ENCODE measurements at regions not wholly inside any gene's neighbourhood (a gene's known extent, or its start where the extent isn't known, plus 50 kb on each side); places are given as distances from the start of the nearest gene placed in this dataset.

DNA sequence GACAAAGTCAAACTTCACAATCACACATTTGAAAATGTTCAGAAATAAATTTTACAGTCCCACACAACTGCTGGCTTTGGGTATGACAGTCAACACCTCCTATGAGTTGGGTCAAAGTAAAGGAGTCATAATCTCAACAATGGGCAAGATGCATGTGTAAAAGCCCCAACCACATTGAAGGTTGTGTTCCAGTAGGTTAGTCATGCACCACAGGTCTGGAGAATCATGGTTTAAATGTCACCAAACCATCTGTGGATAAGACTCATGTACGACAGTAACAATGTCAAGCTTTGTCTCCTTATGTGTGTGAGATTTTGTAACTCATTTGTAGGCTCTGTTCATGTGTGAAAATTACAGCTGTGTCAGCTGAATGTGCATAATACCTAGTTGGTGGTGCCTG, 1065.7 kb upstream of the AMELY start:
- DNase-seq (ENCODE audit: low read depth), result no peak

GRCh38 chrY:7968293-7968692, 1056.7 kb upstream of the AMELY start:
- no peak for DNase-seq (ENCODE audit: low read depth)

- no peak for DNase-seq (ENCODE audit: low read depth)
Observed at GRCh38 chrY:7966916-7967315, 1055.4 kb upstream of the AMELY start.

GRCh38 chrY:7963393-7963792, 1051.8 kb upstream of the AMELY start:
- DNase-seq (ENCODE audit: low read depth), result no peak

DNA sequence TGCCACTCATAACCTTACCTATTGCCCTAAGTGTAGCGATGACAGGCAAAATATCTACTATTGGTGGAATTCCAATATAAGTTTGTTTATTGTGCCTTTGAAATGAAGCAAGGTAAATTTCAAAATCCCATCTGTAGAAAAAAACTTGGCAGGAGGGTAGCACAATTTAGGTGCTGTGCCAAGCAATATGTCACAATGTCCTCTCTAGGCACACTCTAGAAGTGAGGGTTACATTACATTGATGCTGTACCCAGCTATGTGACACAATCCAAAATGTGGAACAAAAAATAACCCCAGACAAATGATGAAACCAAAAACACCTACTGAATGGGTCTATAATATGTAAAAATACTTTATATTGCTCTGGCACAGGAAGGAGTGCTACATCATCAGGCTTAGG, 1050.8 kb upstream of the AMELY start:
- DNase-seq (ENCODE audit: low read depth), result no peak

DNA sequence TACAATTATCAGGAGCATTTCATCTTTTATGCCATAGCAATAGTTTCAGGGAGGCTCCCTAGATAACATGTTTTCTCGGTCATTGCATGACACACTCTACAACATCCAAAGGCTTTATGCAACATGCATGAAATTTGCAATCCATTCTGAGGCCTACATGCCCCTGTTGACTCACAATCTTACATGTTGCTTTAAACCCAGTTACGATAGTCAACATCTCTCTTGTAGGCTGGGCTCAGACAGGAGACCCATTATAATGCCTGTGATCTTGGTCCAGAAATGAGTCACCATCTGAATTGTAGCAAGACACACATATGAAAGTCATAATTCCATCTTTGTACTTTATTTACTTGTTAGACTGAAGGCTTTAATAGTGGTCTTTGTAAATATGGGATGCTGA, 1050.3 kb upstream of the AMELY start:
- no peak for DNase-seq (ENCODE audit: low read depth)

- DNase-seq (ENCODE audit: low read depth), result no peak
Observed at GRCh38 chrY:7957773-7958172, 1046.2 kb upstream of the AMELY start.

- no peak for DNase-seq (ENCODE audit: low read depth)
Observed at GRCh38 chrY:7951187-7951852, 1039.8 kb upstream of the AMELY start.

GRCh38 chrY:7944135-7944534, 1032.6 kb upstream of the AMELY start:
- DNase-seq (ENCODE audit: low read depth), result peak; percentile 19

- no peak for DNase-seq (ENCODE audit: low read depth)
Observed at GRCh38 chrY:7942711-7943110, 1031.2 kb upstream of the AMELY start.

- DNase-seq (ENCODE audit: low read depth), result no peak
Observed at GRCh38 chrY:7941856-7942255, 1030.3 kb upstream of the AMELY start.

DNA sequence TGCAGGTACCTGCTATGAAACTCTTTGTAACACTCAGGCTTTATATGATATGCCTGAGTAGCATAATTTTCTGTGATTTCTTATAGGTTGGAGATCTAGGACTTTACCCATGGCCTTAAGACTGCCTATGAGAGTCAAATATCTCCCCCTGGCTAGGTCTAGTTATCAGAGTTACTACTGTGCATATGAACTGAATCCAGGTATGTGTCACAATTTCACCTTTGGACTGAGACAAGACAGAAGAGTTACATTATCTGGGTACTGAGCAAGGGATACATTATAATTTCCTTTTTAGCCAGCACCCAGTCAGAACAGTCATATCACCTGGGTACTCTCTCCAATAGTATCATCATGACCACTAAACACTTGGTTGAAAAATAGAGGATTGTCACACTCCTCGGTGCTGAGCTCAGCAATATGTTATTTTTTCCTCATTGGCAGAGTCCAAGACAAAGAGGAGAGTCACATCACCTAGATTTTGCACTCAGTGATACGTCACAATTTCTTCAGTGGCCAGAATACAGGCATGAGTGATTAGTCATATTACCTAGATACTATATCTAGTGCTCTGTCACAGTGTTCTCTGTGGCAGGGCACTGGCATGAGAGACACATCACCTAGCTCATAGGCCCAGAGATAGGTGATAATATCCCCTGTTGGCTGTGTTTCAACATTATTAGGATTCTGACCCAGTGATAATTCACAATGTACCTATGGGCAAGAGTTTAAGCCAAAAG, 1027.6 kb upstream of the AMELY start:
- DNase-seq (ENCODE audit: low read depth), result no peak

DNA sequence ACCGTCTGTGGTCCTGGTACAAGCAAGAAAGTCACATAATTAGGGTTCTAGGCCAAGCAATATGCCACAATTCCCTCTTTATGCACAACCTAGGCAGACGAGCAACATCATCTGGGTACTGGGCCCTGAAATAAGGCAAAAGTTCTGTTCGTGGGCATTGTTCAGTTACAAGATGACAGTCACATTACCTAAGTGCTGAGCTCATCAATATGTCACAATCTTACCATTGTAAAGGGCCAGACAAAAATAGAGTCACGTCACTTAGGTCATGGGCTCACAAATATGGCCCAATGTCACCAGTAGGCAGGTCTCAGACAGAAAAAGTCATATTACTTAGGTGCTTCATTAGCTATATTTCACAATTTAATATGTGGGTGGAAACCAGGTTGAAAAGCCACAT, 1025.3 kb upstream of the AMELY start:
- no peak for DNase-seq (ENCODE audit: low read depth)

DNA sequence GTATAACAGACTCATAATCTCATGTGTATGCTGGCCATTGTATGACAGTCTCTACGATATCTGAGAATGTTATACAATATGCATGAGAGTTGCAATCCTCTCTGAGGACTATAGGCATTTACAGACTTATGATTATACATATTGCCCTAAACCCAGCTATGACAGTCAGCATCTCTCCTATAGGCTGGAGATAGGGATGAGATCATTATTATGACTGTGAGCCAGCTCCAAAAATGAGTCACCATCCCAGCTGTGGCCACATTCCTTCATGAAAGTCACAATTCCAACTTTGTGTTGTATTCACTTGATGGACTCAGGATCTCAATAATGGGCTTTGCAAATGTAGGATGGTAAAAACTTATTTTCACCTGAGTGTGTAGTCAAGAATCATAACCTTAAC, 1024.5 kb upstream of the AMELY start:
- DNase-seq (ENCODE audit: low read depth), result peak; percentile 23

GRCh38 chrY:7935606-7936005, 1024.1 kb upstream of the AMELY start:
- no peak for DNase-seq (ENCODE audit: low read depth)

DNA sequence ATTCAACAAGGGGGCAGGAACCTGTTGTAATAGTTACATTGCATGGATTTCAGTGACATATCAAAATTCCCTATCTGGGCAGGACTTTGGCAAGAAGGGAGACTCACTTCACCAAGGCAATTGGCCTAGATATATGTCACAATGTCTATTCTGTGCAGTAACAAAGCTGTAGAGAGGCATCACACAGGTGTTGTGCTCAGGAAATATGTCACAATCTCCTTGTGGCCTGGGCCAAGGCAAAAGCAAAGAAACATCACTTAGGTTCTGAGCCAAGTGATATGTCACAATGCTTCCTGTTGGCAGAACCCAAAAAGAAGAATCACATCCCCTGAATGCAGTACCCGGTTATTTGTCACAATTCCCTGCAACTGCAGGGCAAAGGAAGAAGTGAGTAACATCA, 1020.9 kb upstream of the AMELY start:
- DNase-seq (ENCODE audit: low read depth), result no peak

DNA sequence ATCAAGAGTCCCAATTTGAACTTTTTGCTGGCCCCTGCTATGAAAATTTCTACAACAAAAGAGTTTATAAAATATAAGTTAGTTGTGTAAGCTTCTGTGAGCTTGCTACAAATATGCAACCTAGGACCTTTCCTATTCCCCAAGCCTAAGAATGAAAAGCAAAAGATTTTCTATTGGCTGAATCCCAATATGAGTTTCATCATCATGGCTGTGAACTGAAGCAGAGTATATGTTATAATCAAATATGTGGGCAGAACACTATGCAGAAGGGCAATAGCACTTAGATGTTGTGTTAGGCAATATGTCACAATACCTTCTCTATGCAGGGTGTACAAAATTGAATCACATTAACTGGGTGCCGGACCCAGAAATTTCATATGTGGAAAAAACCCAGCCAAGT, 1018.3 kb upstream of the AMELY start:
- DNase-seq (ENCODE audit: low read depth), result no peak

DNA sequence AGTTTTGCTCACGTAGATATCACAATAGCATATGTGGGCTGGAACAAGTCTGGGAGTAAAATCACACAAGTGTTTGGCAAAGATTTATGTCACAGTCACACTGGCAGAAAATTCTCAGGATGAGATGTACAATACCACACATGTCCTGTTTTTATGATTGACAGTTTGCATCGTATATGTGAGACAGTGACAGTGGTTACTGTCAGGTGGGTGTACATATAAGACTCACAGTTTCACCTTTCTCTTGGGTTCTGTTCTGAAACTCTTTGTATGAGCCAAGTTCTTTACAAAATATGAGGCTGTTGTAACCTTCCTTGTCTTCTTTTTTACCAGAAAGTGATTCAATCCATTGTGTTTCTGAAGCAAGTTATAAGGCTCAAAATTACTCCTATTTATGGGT, 1012.5 kb upstream of the AMELY start:
- DNase-seq (ENCODE audit: low read depth), result no peak

- no peak for DNase-seq (ENCODE audit: low read depth)
Observed at GRCh38 chrY:7923476-7924017, 1012.0 kb upstream of the AMELY start.

- DNase-seq (ENCODE audit: low read depth), result no peak
Observed at GRCh38 chrY:7920382-7920781, 1008.8 kb upstream of the AMELY start.

- no peak for DNase-seq (ENCODE audit: low read depth)
Observed at GRCh38 chrY:7888506-7888905, 977.0 kb upstream of the AMELY start.

GRCh38 chrY:7881696-7882095, 970.1 kb upstream of the AMELY start:
- no peak for DNase-seq (ENCODE audit: low read depth)

GRCh38 chrY:7879245-7879644, 967.7 kb upstream of the AMELY start:
- no peak for DNase-seq (ENCODE audit: low read depth)

GRCh38 chrY:7878719-7879118, 967.2 kb upstream of the AMELY start:
- DNase-seq (ENCODE audit: low read depth), result no peak
